ENCODE measurements at regions not wholly inside any gene's neighbourhood (a gene's known extent, or its start where the extent isn't known, plus 50 kb on each side); places are given as distances from the start of the nearest gene placed in this dataset.

GRCh38 chr2:199581935-199582360, 124.2 kb upstream of the SATB2 start:
- peak overlapping the region in 2 of 3 donors; percentile 22 to 47 for H3K4me3 ChIP-seq
- no peaks in the 10 kb centered on the region for H3K9me3 ChIP-seq
- no peak for DNase-seq (ENCODE audit: low spot score in 2 of 2)
- H3K4me1 ChIP-seq, result no peaks in the 10 kb centered on the region
- no peaks in the 10 kb centered on the region for H3K36me3 ChIP-seq
- intact Hi-C loops (cut with DNase I; ENCODE audit: low total_unique reads), result no loop called here
- H3K27ac ChIP-seq, result no peak overlapping the region
- TF ChIP-seq POLR2A (IDR thresholded peaks at IDR 0.05) (no peak), POLR2AphosphoS5 (IDR thresholded peaks at IDR 0.05) (no peak), CTCF (IDR thresholded peaks at IDR 0.05) (no peak)
- no peaks in the 10 kb centered on the region for H3K27me3 ChIP-seq

- TF ChIP-seq POLR2AphosphoS5 (IDR thresholded peaks at IDR 0.05), result no peak
- TF ChIP-seq POLR2A (IDR thresholded peaks at IDR 0.05), result no peak
- TF ChIP-seq CTCF (IDR thresholded peaks at IDR 0.05), result no peak
- H3K4me3 ChIP-seq, result peak overlapping the region in 2 of 3 donors; percentile 22 to 47
- no peaks in the 10 kb centered on the region for H3K36me3 ChIP-seq
- no peaks in the 10 kb centered on the region for H3K4me1 ChIP-seq
- H3K27ac ChIP-seq, result no peak overlapping the region
- DNase-seq (ENCODE audit: low spot score in 2 of 2), result no peak
- intact Hi-C loops (cut with DNase I; ENCODE audit: low total_unique reads), result no loop called here
- no peaks in the 10 kb centered on the region for H3K27me3 ChIP-seq
- H3K9me3 ChIP-seq, result no peaks in the 10 kb centered on the region
These were observed 123.7 kb upstream of the SATB2 start for GRCh38 chr2:199581408-199581807.

- no peak overlapping the region for H3K27ac ChIP-seq
- H3K4me3 ChIP-seq, result no peak overlapping the region
- no peaks in the 10 kb centered on the region for H3K4me1 ChIP-seq
- H3K27me3 ChIP-seq, result no peaks in the 10 kb centered on the region
- intact Hi-C loops (cut with DNase I; ENCODE audit: low total_unique reads), result no loop called here
- TF ChIP-seq POLR2AphosphoS5 (IDR thresholded peaks at IDR 0.05), result no peak
- TF ChIP-seq POLR2A (IDR thresholded peaks at IDR 0.05), result no peak
- TF ChIP-seq CTCF (IDR thresholded peaks at IDR 0.05), result no peak
- no peak for DNase-seq (ENCODE audit: low spot score in 2 of 2)
- H3K9me3 ChIP-seq, result no peaks in the 10 kb centered on the region
- no peaks in the 10 kb centered on the region for H3K36me3 ChIP-seq
These were observed 117.7 kb upstream of the SATB2 start for GRCh38 chr2:199575416-199575815.

GRCh38 chr2:199572571-199572970, 114.8 kb upstream of the SATB2 start:
- Histone ChIP-seq H3K4me3 (no peak overlapping the region), H3K36me3 (no peaks in the 10 kb centered on the region), H3K4me1 (no peaks in the 10 kb centered on the region), H3K27me3 (no peaks in the 10 kb centered on the region), H3K9me3 (no peaks in the 10 kb centered on the region), H3K27ac (no peak overlapping the region)
- DNase-seq (ENCODE audit: low spot score in 2 of 2), result no peak
- intact Hi-C loops (cut with DNase I; ENCODE audit: low total_unique reads), result no loop called here
- TF ChIP-seq POLR2A (IDR thresholded peaks at IDR 0.05) (no peak), POLR2AphosphoS5 (IDR thresholded peaks at IDR 0.05) (no peak), CTCF (IDR thresholded peaks at IDR 0.05) (no peak)

GRCh38 chr2:199570934-199571333, 113.2 kb upstream of the SATB2 start:
- no peaks in the 10 kb centered on the region for H3K36me3 ChIP-seq
- DNase-seq (ENCODE audit: low spot score in 2 of 2), result no peak
- TF ChIP-seq POLR2AphosphoS5 (IDR thresholded peaks at IDR 0.05), result no peak
- no peak for TF ChIP-seq POLR2A (IDR thresholded peaks at IDR 0.05)
- no peak for TF ChIP-seq CTCF (IDR thresholded peaks at IDR 0.05)
- no peak overlapping the region for H3K4me3 ChIP-seq
- no peak overlapping the region for H3K27ac ChIP-seq
- no peaks in the 10 kb centered on the region for H3K9me3 ChIP-seq
- intact Hi-C loops (cut with DNase I; ENCODE audit: low total_unique reads), result no loop called here
- no peaks in the 10 kb centered on the region for H3K4me1 ChIP-seq
- H3K27me3 ChIP-seq, result no peaks in the 10 kb centered on the region
